Peyer's patch (tissue), 4 donors: ENCODE measurements at regions not wholly inside any gene's neighbourhood (a gene's known extent, or its start where the extent isn't known, plus 50 kb on each side); places are given as distances from the start of the nearest gene placed in this dataset.

Experiments
- DNase-seq, 3 donors: peaks; one replicate each; pipeline ENCODE4 v3.0.0-alpha.2; 2017 to 2019
- H3K27ac ChIP-seq, 4 donors: fragments of 200-600 bp; sonication (generic); one replicate each; pipeline ENCODE4 v1.5.1; 2016 to 2019
- H3K27me3 ChIP-seq, 2 donors: fragments of 200-600 bp; sonication (generic); one replicate each; pipeline ENCODE4 v1.5.1; 2019
- H3K36me3 ChIP-seq, 3 donors: fragments of 200-600 bp; sonication (generic); one replicate each; pipeline ENCODE4 v1.5.1; 2016 to 2019
- H3K4me1 ChIP-seq, 4 donors: fragments of 200-600 bp; sonication (generic); one replicate each; pipeline ENCODE4 v1.5.1; 2016 to 2019
- H3K4me3 ChIP-seq, 4 donors: fragments of 200-600 bp; sonication (generic); 1 replicate in 3 of 4; 2 replicates in 1 of 4; pipeline ENCODE4 v1.5.1; 2016 to 2019; ENCODE audit warnings: mild to moderate bottlenecking in 1 of 4
- H3K9me3 ChIP-seq, 4 donors: fragments of 200-600 bp; sonication (generic); one replicate each; pipeline ENCODE4 v1.5.1; 2016 to 2019; ENCODE audit warnings: mild to moderate bottlenecking in 1 of 4
- CTCF ChIP-seq, 6 experiments: fragments of 450-650 bp in 4 of 6; fragments of 200-600 bp in 2 of 6; sonication (generic) in 1 of 6; IDR thresholded peaks; one replicate each; pipeline ENCODE4 v1.5.1; 2017 to 2019; ENCODE audit warnings: antibody characterized with exemption in 6 of 6, mild to moderate bottlenecking in 3 of 6, moderate library complexity in 1 of 6
- POLR2A ChIP-seq, 2 donors: fragments of 450-650 bp; IDR thresholded peaks; one replicate each; pipeline ENCODE4 v1.5.1; 2017; ENCODE audit warnings: antibody characterized with exemption in 2 of 2, mild to moderate bottlenecking in 2 of 2, moderate library complexity in 2 of 2

GRCh38 chr15:36210426-36210825, 369.0 kb upstream of the CDIN1 start:
- no peak for TF ChIP-seq POLR2A (IDR thresholded peaks at IDR 0.05)
- no peak for TF ChIP-seq CTCF (IDR thresholded peaks at IDR 0.05)
- Histone ChIP-seq H3K4me3 (no peak overlapping the region), H3K4me1 (no peaks in the 10 kb centered on the region), H3K9me3 (no peaks in the 10 kb centered on the region), H3K27me3 (no peaks in the 10 kb centered on the region), H3K36me3 (no peaks in the 10 kb centered on the region), H3K27ac (no peak overlapping the region)
- DNase-seq: no peak

- no peaks in the 10 kb centered on the region for H3K36me3 ChIP-seq
- no peak overlapping the region for H3K4me3 ChIP-seq
- no peaks in the 10 kb centered on the region for H3K9me3 ChIP-seq
- no peak overlapping the region for H3K27ac ChIP-seq
- H3K27me3 ChIP-seq: no peaks in the 10 kb centered on the region
- no peaks in the 10 kb centered on the region for H3K4me1 ChIP-seq
- TF ChIP-seq CTCF (IDR thresholded peaks at IDR 0.05) (no peak), POLR2A (IDR thresholded peaks at IDR 0.05) (no peak)
- DNase-seq: no peak
Observed at GRCh38 chr15:36218322-36218721, 361.1 kb upstream of the CDIN1 start.

- TF ChIP-seq CTCF (IDR thresholded peaks at IDR 0.05) (no peak), POLR2A (IDR thresholded peaks at IDR 0.05) (no peak)
- Histone ChIP-seq H3K36me3 (no peaks in the 10 kb centered on the region), H3K27ac (no peak overlapping the region), H3K27me3 (no peaks in the 10 kb centered on the region), H3K4me1 (no peaks in the 10 kb centered on the region), H3K9me3 (no peaks in the 10 kb centered on the region), H3K4me3 (no peak overlapping the region)
- DNase-seq: no peak
Observed at GRCh38 chr15:36218991-36219390, 360.4 kb upstream of the CDIN1 start.

GRCh38 chr15:36221992-36222391, 357.4 kb upstream of the CDIN1 start:
- no peaks in the 10 kb centered on the region for H3K9me3 ChIP-seq
- no peak overlapping the region for H3K27ac ChIP-seq
- no peaks in the 10 kb centered on the region for H3K27me3 ChIP-seq
- DNase-seq: no peak
- H3K4me3 ChIP-seq: no peak overlapping the region
- TF ChIP-seq POLR2A (IDR thresholded peaks at IDR 0.05) (no peak), CTCF (IDR thresholded peaks at IDR 0.05) (no peak)
- no peaks in the 10 kb centered on the region for H3K4me1 ChIP-seq
- no peaks in the 10 kb centered on the region for H3K36me3 ChIP-seq

- no peak overlapping the region for H3K27ac ChIP-seq
- TF ChIP-seq CTCF (IDR thresholded peaks at IDR 0.05): no peak
- no peak for TF ChIP-seq POLR2A (IDR thresholded peaks at IDR 0.05)
- no peak overlapping the region for H3K4me3 ChIP-seq
- no peaks in the 10 kb centered on the region for H3K9me3 ChIP-seq
- DNase-seq: no peak
- H3K4me1 ChIP-seq: no peaks in the 10 kb centered on the region
- no peaks in the 10 kb centered on the region for H3K27me3 ChIP-seq
- H3K36me3 ChIP-seq: no peaks in the 10 kb centered on the region
Observed at GRCh38 chr15:36230776-36231175, 348.6 kb upstream of the CDIN1 start.

GRCh38 chr15:36232491-36232890, 346.9 kb upstream of the CDIN1 start:
- no peak overlapping the region for H3K4me3 ChIP-seq
- H3K27ac ChIP-seq: no peak overlapping the region
- no peak for DNase-seq
- TF ChIP-seq POLR2A (IDR thresholded peaks at IDR 0.05) (no peak), CTCF (IDR thresholded peaks at IDR 0.05) (no peak)
- no peaks in the 10 kb centered on the region for H3K4me1 ChIP-seq
- no peaks in the 10 kb centered on the region for H3K9me3 ChIP-seq
- no peaks in the 10 kb centered on the region for H3K36me3 ChIP-seq
- H3K27me3 ChIP-seq: no peaks in the 10 kb centered on the region
